ENCODE measurements at regions not wholly inside any gene's neighbourhood (a gene's known extent, or its start where the extent isn't known, plus 50 kb on each side); places are given as distances from the start of the nearest gene placed in this dataset.
A peak's percentile ranks its signal among the peaks of the same experiment; 100 is the strongest.

GRCh38 chr14:87468531-87468930, 524.5 kb downstream of the GALC start:
- no peak overlapping the region for H3K27ac ChIP-seq
- H3K4me3 ChIP-seq = no peak overlapping the region
- peaks cover 0 to 3% (median 0%) of the 10 kb centered on the region in 3 donors for H3K9me3 ChIP-seq
- H3K27me3 ChIP-seq = no peaks in the 10 kb centered on the region
- no peak for DNase-seq
- H3K36me3 ChIP-seq = no peaks in the 10 kb centered on the region
- intact Hi-C loops (cut with DNase I) = no loop called here
- WGBS, 2 donors = 80% methylated on average over 1 of the region's 1 CpG
- TF ChIP-seq CTCF (IDR thresholded peaks at IDR 0.05) (no peak), POLR2A (IDR thresholded peaks at IDR 0.05) (no peak)
- H3K4me1 ChIP-seq = no peaks in the 10 kb centered on the region

- TF ChIP-seq POLR2A (IDR thresholded peaks at IDR 0.05) (no peak), CTCF (IDR thresholded peaks at IDR 0.05) (no peak)
- DNase-seq = no peak
- 65 to 77% methylated on average over 1 of the region's 1 CpG for WGBS, 2 donors
Measured at GRCh38 chr14:87467578-87467977, 525.4 kb downstream of the GALC start.

GRCh38 chr14:87465770-87466169, 527.2 kb downstream of the GALC start:
- Histone ChIP-seq H3K27me3 (no peaks in the 10 kb centered on the region), H3K36me3 (no peaks in the 10 kb centered on the region), H3K4me3 (no peak overlapping the region), H3K27ac (no peak overlapping the region), H3K4me1 (no peaks in the 10 kb centered on the region), H3K9me3 (peaks cover 0 to 3% (median 0%) of the 10 kb centered on the region in 3 donors)
- intact Hi-C loops (cut with DNase I) = no loop called here
- DNase-seq = no peak
- TF ChIP-seq POLR2A (IDR thresholded peaks at IDR 0.05) (no peak), CTCF (IDR thresholded peaks at IDR 0.05) (no peak)
- 33 to 53% methylated on average over 4 of the region's 4 CpGs for WGBS, 2 donors

More at GRCh38 chr14:87467578-87467977, 525.4 kb downstream of the GALC start:
- Histone ChIP-seq H3K4me3 (no peak overlapping the region), H3K4me1 (no peaks in the 10 kb centered on the region), H3K27me3 (no peaks in the 10 kb centered on the region), H3K27ac (no peak overlapping the region), H3K36me3 (no peaks in the 10 kb centered on the region), H3K9me3 (peaks cover 0 to 3% (median 0%) of the 10 kb centered on the region in 3 donors)
- intact Hi-C loops (cut with DNase I) = no loop called here

GRCh38 chr14:87461704-87462103, 531.3 kb downstream of the GALC start:
- TF ChIP-seq POLR2A (IDR thresholded peaks at IDR 0.05) (no peak), CTCF (IDR thresholded peaks at IDR 0.05) (no peak)
- no peaks in the 10 kb centered on the region for H3K36me3 ChIP-seq
- no peak for DNase-seq
- no peaks in the 10 kb centered on the region for H3K4me1 ChIP-seq
- 71 to 85% methylated on average over 5 to 6 of the region's 6 CpGs for WGBS, 2 donors
- no peaks in the 10 kb centered on the region for H3K27me3 ChIP-seq
- H3K9me3 ChIP-seq = peaks cover 0 to 3% (median 0%) of the 10 kb centered on the region in 3 donors
- H3K27ac ChIP-seq = no peak overlapping the region
- intact Hi-C loops (cut with DNase I) = no loop called here
- no peak overlapping the region for H3K4me3 ChIP-seq

- Histone ChIP-seq H3K4me3 (peak overlapping the region in 1 of 4 donors; percentile 9), H3K27ac (no peak overlapping the region), H3K36me3 (no peaks in the 10 kb centered on the region), H3K9me3 (peaks cover 0 to 4% (median 0%) of the 10 kb centered on the region in 3 donors), H3K27me3 (no peaks in the 10 kb centered on the region), H3K4me1 (no peaks in the 10 kb centered on the region)
- no peak for DNase-seq
- intact Hi-C loops (cut with DNase I) = no loop called here
- 50 to 74% methylated on average over 6 of the region's 6 CpGs for WGBS, 2 donors
- no peak for TF ChIP-seq POLR2A (IDR thresholded peaks at IDR 0.05)
- no peak for TF ChIP-seq CTCF (IDR thresholded peaks at IDR 0.05)
Measured at GRCh38 chr14:87457720-87458119, 535.3 kb downstream of the GALC start.

Data from esophagus squamous epithelium (tissue), 5 donors.